ENCODE measurements at regions not wholly inside any gene's neighbourhood (a gene's known extent, or its start where the extent isn't known, plus 50 kb on each side); places are given as distances from the start of the nearest gene placed in this dataset.

DNA sequence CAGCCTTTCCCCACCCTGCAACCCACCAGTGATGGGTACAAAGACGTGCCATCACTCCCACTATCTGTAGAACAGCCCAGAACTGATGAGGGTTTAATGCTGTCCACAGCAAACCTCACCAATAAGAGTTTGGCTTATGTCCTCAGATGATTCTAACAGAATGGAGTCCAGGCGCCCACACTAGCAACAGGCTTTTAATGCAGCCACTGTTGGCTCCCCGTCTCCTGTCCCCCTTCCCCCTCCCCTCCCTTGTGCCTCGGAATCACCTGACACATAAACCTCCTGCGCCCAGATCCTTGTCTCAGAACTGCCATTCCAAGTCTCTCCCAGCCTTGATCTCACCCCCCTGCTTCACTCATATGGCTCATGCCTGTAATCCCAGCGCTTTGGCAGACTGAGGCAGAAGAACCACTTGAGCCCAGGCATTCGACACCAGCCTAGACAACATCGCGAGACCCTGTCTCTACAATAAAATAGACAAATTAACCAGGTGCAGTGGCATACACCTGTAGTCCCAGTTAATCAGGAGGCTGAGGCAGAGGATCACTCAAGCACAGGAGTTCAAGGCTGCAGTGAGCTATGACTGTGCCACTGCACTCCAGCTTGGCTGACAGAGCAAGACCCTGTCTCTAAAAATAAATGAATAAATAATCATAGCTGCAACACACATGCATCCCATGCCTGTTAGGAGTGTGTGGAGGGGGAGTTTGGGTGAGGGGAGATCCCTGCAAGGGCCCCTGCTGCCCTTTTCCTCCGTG, 85.6 kb downstream of the SNX5 start:
- Histone ChIP-seq H3K4me3 (no peak overlapping the region), H3F3A (ENCODE audit: insufficient read depth) (no peaks in the 10 kb centered on the region), H3K9me2 (ENCODE audit: insufficient read depth) (no peaks in the 10 kb centered on the region), H3K27me3 (replicated peaks; ENCODE audit: insufficient read depth) (no peaks in the 10 kb centered on the region), H3K27ac (no peak overlapping the region), H3K4me1 (ENCODE audit: insufficient read depth) (no peaks in the 10 kb centered on the region), H3K9me3 (ENCODE audit: low read depth) (no peaks in the 10 kb centered on the region), H3K9ac (no peak overlapping the region), H3K36me3 (ENCODE audit: low read depth) (no peaks in the 10 kb centered on the region), H3K4me2 (ENCODE audit: unreplicated experiment) (no peak overlapping the region), H2AFZ (no peak overlapping the region), H3K79me2 (ENCODE audit: insufficient read depth) (no peaks in the 10 kb centered on the region), H4K20me1 (ENCODE audit: insufficient read depth) (no peaks in the 10 kb centered on the region)
- 81 to 84% methylated on average over 9 to 10 of the region's 10 CpGs for WGBS, 2 experiments (ENCODE audit: low coverage in 1 of 2, low lambda C conversion rate in 2 of 2, missing lambda C conversion rate in 2 of 2)
- TF ChIP-seq EZH2phosphoT487 (IDR thresholded peaks at IDR 0.05; ENCODE audit: insufficient read depth, low read depth), result no peak
- TF ChIP-seq EZH2 (IDR thresholded peaks at IDR 0.05; ENCODE audit: insufficient read depth, poor library complexity, severe bottlenecking), result no peak
- in situ Hi-C loops (cut with MboI), result no loop called here
- no peak for DNase-seq

GRCh38 chr20:17882065-17882833, 86.3 kb downstream of the SNX5 start:
- WGBS, 2 experiments (ENCODE audit: low coverage in 1 of 2, low lambda C conversion rate in 2 of 2, missing lambda C conversion rate in 2 of 2), result 82% methylated on average over 17 of the region's 17 CpGs
- H3K9me3 ChIP-seq (ENCODE audit: low read depth), result no peaks in the 10 kb centered on the region
- no peak overlapping the region for H3K9ac ChIP-seq
- no peak for TF ChIP-seq EZH2phosphoT487 (IDR thresholded peaks at IDR 0.05; ENCODE audit: insufficient read depth, low read depth)
- TF ChIP-seq EZH2 (IDR thresholded peaks at IDR 0.05; ENCODE audit: insufficient read depth, poor library complexity, severe bottlenecking), result no peak
- H3K9me2 ChIP-seq (ENCODE audit: insufficient read depth), result no peaks in the 10 kb centered on the region
- H3K36me3 ChIP-seq (ENCODE audit: low read depth), result no peaks in the 10 kb centered on the region
- no peak overlapping the region for H3K4me2 ChIP-seq (ENCODE audit: unreplicated experiment)
- in situ Hi-C loops (cut with MboI), result no loop called here
- no peak overlapping the region for H2AFZ ChIP-seq
- no peaks in the 10 kb centered on the region for H3F3A ChIP-seq (ENCODE audit: insufficient read depth)
- no peaks in the 10 kb centered on the region for H3K27me3 ChIP-seq (replicated peaks; ENCODE audit: insufficient read depth)
- DNase-seq, result no peak
- H4K20me1 ChIP-seq (ENCODE audit: insufficient read depth), result no peaks in the 10 kb centered on the region
- H3K4me1 ChIP-seq (ENCODE audit: insufficient read depth), result no peaks in the 10 kb centered on the region
- H3K4me3 ChIP-seq, result no peak overlapping the region
- H3K79me2 ChIP-seq (ENCODE audit: insufficient read depth), result no peaks in the 10 kb centered on the region
- H3K27ac ChIP-seq, result no peak overlapping the region

- no peaks in the 10 kb centered on the region for H3K36me3 ChIP-seq (ENCODE audit: low read depth)
- no peak for DNase-seq
- H2AFZ ChIP-seq, result no peak overlapping the region
- no peaks in the 10 kb centered on the region for H3K79me2 ChIP-seq (ENCODE audit: insufficient read depth)
- no peaks in the 10 kb centered on the region for H3K9me2 ChIP-seq (ENCODE audit: insufficient read depth)
- H3K4me3 ChIP-seq, result no peak overlapping the region
- no peak overlapping the region for H3K27ac ChIP-seq
- no peaks in the 10 kb centered on the region for H3K27me3 ChIP-seq (replicated peaks; ENCODE audit: insufficient read depth)
- WGBS, 2 experiments (ENCODE audit: low coverage in 1 of 2, low lambda C conversion rate in 2 of 2, missing lambda C conversion rate in 2 of 2), result 93 to 100% methylated on average over 1 of the region's 1 CpG
- H3K4me1 ChIP-seq (ENCODE audit: insufficient read depth), result no peaks in the 10 kb centered on the region
- no peaks in the 10 kb centered on the region for H3F3A ChIP-seq (ENCODE audit: insufficient read depth)
- in situ Hi-C loops (cut with MboI), result no loop called here
- no peaks in the 10 kb centered on the region for H4K20me1 ChIP-seq (ENCODE audit: insufficient read depth)
- TF ChIP-seq EZH2 (IDR thresholded peaks at IDR 0.05; ENCODE audit: insufficient read depth, poor library complexity, severe bottlenecking), result no peak
- TF ChIP-seq EZH2phosphoT487 (IDR thresholded peaks at IDR 0.05; ENCODE audit: insufficient read depth, low read depth), result no peak
- no peaks in the 10 kb centered on the region for H3K9me3 ChIP-seq (ENCODE audit: low read depth)
- H3K4me2 ChIP-seq (ENCODE audit: unreplicated experiment), result no peak overlapping the region
- no peak overlapping the region for H3K9ac ChIP-seq
These were observed 86.9 kb downstream of the SNX5 start for GRCh38 chr20:17881741-17882064.

- Histone ChIP-seq H3K4me1 (ENCODE audit: insufficient read depth) (peaks cover 9% of the 10 kb centered on the region; the same call in 1 of the 2 replicates), H3K4me2 (ENCODE audit: unreplicated experiment) (no peak overlapping the region), H3K9me2 (ENCODE audit: insufficient read depth) (no peaks in the 10 kb centered on the region), H3K4me3 (no peak overlapping the region), H3K9me3 (ENCODE audit: low read depth) (no peaks in the 10 kb centered on the region), H3F3A (ENCODE audit: insufficient read depth) (0 out of 2 replicates have a peak, but pooled peaks cover 5% of the 10 kb centered on the region), H3K27ac (no peak overlapping the region), H3K79me2 (ENCODE audit: insufficient read depth) (no peaks in the 10 kb centered on the region), H3K36me3 (ENCODE audit: low read depth) (no peaks in the 10 kb centered on the region), H4K20me1 (ENCODE audit: insufficient read depth) (no peaks in the 10 kb centered on the region), H3K27me3 (replicated peaks; ENCODE audit: insufficient read depth) (no peaks in the 10 kb centered on the region), H3K9ac (no peak overlapping the region), H2AFZ (no peak overlapping the region)
- no peak for DNase-seq
- WGBS, 2 experiments (ENCODE audit: low coverage in 1 of 2, low lambda C conversion rate in 2 of 2, missing lambda C conversion rate in 2 of 2), result 79% methylated on average over 6 of the region's 6 CpGs
- TF ChIP-seq EZH2 (IDR thresholded peaks at IDR 0.05; ENCODE audit: insufficient read depth, poor library complexity, severe bottlenecking), result no peak
- no peak for TF ChIP-seq EZH2phosphoT487 (IDR thresholded peaks at IDR 0.05; ENCODE audit: insufficient read depth, low read depth)
- in situ Hi-C loops (cut with MboI), result no loop called here
These were observed 89.5 kb downstream of the SNX5 start for GRCh38 chr20:17878912-17879602.
